SIG-M5 (cell line): ENCODE measurements at regions not wholly inside any gene's neighbourhood (a gene's known extent, or its start where the extent isn't known, plus 50 kb on each side); places are given as distances from the start of the nearest gene placed in this dataset.
"Not testable (repeated sequence)": the region's sequence is repeated elsewhere in the genome, so short reads cannot be mapped to it uniquely, and the experiment has no call there.

ENCODE experiments used
- DNase-seq: peaks from one replicate; lab custom pipeline; 2025; lab: John Stamatoyannopoulos, UW

DNA sequence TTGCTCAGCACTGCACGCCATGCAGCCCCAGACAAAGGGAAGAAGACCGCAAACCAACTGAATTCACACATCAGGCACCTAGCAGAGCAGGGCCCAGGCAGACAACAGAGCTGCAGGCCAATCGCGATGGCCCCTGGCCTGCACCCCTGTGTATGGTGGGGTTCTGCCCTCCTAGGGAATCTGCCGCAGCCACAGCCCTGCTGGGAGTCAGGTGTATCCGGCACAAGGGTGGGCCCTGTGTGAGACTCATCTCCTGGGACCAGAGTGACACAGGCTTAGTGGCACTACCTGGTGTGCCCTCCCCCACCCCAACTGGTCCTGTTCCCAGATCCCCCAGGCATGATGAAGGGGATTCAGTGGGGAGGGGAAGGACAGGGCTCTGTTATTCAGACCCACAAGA is 122.8 kb downstream of the ATPSCKMT start:
- no peak for DNase-seq

DNA sequence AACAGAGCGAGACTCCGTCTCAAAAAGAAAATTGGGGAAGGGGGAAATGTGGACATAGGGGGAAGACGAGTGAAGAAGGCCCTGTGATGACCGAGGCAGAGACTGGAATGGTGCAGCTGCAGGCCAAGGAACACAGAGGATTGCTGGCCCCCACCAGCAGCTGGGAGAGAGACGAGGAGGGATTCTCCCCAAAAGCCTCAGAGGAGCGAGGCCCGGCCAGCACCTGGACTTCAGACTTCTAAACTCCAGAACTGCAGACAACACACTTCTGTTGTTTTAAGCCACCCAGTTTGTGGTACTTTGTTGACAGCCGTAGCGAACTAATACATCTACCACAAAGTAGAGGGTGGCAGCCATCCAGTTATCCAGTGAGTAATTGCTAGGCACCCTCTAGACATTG is 124.6 kb downstream of the ATPSCKMT start:
- no peak for DNase-seq

DNA sequence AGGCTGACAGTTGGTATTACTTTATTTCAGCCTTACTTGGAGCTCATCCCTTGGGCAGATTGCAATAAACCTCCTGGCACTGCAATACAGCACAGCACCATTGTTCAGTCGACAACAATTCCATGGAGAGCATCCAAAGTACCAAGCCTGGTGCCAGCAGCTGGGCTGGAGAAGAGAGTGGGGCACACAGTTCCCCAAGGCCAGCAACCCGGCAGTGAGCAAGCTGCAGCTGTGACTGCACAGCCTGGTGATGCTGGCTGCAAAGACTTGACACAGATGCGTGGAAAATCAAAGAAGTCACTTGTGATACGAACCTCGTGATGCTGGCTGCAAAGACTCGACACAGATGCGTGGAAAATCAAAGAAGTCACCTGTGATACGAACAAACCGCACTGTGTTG is 125.4 kb downstream of the ATPSCKMT start:
- no peak for DNase-seq

DNA sequence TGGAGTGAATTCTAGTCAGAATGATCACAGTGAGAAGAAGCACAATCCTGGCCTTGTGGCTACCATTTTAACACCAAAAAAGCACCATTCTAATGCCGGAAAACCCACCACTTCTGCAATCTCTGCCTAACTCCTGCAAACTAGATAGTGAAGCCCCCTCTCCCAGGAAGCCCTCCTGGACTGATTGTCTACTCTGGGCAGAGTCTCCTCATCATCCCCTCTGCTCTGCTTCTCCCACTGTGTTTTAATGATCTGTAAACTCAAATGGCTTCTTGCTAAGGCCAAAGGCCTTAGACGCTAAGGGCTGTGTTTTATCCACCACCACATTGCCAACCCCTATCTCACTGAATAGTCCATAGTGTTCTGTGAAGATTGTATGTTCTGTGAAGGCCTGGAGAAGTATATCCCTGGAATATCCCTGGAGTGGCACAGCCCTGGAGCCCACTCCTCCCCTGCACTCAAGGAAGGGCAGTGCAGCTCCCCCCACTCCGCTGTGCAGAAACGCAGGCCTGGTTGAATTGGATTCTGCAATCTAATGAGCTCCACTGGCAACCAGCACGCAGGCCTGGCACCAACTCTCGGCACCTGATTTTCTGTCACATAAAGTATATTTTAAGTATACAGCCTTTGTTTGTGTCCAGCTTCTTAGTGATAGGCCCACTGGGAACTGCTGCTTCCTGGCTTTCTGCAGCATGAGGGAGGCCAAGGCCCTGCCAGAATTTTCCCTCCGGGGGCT is 126.3 kb downstream of the ATPSCKMT start:
- DNase-seq: no peak

DNA sequence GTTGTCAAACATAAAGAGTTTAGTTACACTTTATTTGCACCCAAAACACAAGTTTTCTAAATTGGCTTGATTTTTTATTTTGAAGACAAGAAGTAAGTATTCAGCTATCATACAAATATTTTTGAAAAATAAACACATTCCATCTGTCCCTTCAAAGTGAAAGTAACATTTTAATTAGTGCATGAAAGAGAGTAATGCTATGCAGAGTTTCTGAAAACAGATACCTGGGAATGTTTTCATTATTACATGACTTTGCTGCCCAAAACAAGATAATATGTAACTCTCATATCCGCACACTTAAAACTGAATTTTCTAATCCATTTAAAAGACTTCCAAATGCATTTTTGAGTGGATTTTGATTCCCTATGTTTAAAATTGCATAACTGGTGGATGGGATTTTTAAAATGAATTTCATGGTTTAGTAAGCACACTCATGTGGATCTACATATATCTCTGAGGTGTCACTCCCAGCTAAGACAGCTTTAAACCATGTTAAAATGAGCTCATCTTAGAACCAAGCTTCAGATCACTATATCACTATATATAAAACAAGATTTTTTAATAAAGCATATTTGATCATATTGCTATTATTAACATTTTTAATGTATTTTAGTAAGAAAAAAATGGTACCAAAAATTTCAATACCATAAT is 127.5 kb downstream of the ATPSCKMT start:
- DNase-seq: no peak

DNA sequence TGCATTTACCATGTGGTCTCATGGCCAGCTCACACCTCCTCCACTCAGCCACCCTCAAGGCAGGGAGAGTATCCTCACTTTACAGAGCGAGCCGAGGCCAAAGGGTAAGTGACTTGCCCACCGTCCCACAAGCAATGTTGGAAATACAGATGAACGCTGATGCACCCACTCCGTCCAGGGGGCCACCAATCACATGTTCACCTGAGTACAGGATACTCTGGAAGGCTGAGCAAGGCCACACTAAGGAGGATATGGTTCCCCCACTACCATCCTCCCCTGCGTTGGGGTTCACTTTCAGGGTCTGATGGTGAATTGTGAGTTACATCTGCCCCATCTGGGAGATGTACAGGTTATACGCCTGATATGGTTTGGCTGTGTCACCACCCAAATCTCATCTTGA is 128.8 kb downstream of the ATPSCKMT start:
- no peak for DNase-seq

DNA sequence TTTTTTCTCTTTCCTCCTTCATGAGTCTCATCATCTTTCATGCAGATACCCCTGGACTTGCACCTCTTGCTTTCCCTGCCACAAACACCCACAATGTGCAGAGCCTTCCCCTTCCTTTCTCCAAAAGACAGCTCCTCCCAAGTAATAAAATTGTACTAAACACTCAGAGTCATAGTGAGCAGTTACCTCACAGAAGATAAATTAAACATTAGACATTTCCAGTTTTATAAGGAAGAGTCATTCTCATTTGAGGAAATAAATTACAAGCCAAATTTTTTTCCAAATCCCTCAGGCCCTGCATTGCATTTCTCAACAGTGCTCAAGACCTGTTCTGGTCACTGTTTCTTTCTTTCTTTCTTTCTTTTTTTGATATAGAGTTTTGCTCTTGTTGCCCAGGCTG is 131.5 kb downstream of the ATPSCKMT start:
- no peak for DNase-seq

DNA sequence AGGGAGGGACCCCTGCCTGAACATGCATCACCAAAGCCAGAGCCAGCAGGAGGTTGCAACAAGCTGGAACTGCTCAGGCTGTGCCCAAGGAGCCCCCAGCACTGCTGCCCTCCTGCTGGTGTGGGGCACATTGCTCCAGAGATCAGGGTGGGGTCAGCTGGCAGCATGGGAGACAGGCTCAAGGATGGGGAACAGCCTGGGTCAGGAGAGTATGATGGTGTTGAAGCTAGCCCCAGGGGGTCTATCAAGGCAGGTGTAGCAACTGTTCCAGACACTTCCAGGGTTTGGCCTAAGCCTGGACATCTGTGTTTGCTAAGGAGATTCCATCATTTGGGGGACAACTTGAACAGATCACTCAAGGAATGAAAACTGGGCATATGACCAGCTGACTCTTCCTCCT is 133.1 kb downstream of the ATPSCKMT start:
- no peak for DNase-seq

DNA sequence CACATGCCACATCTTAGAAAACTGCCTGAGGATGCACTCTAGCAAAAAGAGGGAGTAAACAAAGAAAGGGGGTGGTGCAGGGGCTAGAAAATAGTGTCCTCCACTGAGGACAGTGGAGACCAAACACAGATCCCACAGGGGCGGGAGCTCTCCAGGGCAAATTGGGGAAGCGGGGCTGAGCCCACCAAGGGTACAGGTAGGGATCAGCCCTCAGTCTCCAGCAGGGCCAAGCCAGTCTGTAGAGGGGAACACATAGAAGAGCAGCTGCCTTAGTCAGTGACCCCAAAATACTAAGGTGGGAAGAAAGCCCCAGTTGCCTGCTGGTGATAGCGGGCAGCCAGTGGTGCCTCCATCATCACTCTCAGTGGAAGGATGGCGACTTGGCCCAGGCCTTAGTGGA is 134.0 kb downstream of the ATPSCKMT start:
- no peak for DNase-seq

DNA sequence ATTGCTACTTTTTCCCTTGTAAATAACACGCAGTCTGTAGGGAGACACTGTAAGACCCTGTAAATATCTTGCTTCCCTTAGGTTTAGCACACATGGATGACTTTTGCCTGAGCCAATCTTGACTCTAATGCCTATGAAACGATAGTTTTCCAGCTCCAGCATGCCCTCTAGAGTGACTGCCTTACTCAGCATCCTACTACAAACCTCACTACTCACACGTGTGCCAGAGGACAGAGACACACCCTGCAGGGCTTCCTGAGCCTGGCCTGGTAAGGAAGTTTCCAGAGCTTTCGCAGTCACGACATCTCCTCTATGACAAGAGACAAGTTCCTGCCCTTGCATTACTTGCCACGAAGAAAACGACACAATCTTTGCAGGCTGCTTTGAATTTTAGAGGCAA is 138.1 kb downstream of the ATPSCKMT start:
- no peak for DNase-seq

DNA sequence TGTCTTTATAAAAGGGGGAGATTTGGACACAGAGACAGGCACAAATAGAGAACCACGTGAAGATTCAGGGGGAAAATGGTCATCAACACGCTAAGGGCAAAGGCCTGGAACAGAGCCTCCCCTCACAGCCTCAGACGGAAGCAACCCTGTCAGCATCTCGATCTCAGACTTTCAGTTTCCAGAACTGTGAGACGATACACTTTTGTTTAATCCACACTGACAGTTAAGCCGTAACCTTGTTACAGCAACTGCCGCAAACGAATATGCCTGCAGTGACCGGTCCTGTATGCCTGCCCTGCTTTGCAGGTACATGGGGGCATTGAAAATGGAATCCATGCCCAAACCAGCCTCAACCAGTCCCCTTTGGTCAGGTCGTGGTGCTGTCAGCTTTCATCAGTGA is 139.5 kb downstream of the ATPSCKMT start:
- no peak for DNase-seq

DNA sequence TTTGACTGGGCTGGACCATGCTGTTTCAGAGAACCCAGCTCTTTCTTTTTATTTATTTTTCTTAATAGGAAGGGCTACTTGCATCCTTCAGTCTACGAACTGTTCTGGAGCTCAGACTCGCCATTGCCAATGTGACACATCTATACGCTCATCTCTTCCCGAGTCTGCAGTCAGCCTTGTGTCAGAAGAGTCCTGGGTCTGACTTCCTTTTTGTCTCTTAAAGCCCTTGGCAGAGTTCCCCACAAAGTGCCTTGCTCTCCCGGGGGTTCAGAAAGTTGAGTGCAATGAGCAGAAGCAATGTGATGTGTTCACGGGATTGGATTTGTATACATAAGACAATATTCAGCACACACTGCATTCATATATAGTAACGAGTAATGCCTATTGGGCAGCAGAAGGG is 140.4 kb downstream of the ATPSCKMT start:
- no peak for DNase-seq

DNA sequence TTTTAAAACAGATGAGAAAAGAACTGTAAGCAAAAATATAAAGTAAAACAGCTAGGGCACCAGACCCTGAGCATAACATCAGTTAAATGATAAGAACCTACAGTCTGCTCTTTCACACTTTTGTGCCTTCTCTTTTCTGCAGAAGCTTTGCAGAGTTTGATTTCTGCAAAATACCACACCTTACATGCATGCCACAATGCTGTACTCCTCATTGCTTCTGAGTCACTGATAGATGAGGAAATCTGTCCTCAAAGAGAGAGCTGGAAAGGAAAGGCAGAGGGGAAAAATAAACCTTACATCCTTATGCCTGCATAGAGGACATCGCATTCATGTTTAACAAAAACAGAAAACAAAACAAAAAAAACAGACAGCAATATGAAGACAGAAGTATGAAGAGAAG is 142.9 kb downstream of the ATPSCKMT start:
- DNase-seq: no peak

DNA sequence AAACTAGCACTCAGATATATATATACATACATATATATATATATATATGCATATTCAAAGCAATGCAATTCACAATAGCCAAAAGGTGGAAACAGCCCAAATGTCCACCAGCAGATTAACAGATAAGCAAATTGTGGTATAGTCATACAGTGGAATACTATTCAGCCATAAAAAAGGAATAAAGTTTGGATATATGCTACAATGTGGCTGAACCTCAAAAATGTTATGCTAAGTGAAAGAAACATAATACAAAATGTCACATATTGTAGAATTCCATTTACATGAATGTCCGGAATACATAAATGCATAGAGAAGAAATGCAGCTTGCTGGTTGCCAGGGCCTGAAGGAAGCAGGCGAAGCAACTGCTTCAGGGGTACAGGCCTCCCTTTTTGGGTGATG is 143.4 kb downstream of the ATPSCKMT start:
- DNase-seq: no peak

DNA sequence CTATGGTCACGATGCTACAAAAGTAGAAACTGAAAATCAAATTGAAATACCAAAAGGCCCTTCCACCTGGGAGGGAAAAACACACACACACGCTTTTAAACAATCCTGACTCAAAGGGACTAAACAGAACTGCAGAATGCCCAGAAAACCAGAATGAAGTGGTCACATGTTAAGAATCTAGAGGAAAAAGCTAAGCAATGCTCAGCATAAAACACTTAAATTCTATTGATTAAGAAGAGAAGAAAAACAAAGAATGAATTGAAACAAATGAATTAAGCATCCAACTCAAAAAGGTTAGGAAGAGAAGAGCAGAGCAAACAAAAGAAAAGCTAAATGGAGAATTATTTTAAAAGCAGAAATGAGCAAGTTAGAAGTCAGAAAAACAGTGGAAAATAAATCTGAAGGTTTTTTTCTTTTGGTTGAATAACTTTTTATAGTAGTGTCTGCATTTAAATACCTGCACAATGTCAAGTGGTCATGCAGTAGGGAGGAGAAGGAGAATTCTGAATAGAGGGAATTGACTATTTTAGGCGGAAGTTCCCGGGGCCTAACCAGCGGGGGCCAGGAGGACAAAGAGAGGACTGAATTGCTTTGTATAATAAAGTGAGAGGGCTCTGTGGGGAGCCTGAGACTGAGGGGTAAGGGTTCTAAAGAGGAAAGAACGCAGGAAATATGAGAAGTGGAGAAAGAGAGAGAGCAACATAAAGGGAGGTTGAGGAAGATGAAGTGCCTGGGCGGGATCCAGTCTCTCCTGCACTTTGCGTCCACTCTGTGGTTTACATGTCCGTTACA is 146.8 kb downstream of the ATPSCKMT start:
- no peak for DNase-seq

DNA sequence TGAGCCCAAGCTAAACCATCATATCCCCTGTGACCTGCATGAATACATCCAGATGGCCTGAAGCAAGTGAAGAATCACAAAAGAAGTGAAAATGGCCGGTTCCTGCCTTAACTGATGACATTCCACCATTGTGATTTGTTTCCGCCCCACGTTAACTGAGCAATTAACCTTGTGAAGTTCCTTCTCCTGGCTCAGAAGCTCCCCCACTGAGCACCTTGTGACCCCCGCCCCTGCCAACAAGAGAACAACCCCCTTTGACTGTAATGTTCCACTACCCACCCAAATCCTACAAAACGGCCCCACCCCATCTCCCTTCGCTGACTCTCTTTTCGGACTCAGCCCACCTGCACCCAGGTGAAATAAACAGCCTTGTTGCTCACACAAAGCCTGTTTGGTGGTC is 147.5 kb downstream of the ATPSCKMT start:
- DNase-seq: not testable (repeated sequence)

DNA sequence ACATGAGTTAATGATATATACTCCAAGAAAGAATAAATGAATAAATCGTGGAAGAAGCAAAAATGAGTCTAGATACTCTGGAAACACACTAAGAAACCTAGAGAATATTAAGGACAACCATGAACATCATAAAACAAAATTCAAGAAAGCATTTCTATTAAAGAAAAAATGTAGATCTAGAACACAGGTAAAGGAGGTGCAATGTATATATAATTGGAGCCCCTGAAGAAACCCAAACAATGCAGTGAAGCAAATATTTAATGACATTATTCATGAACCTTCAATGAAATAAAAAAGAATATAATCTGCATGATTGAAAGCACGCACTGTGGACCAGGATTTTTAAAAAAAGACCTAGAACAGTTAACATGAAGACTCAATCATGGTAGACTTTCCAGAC is 150.1 kb downstream of the ATPSCKMT start:
- DNase-seq: no peak

DNA sequence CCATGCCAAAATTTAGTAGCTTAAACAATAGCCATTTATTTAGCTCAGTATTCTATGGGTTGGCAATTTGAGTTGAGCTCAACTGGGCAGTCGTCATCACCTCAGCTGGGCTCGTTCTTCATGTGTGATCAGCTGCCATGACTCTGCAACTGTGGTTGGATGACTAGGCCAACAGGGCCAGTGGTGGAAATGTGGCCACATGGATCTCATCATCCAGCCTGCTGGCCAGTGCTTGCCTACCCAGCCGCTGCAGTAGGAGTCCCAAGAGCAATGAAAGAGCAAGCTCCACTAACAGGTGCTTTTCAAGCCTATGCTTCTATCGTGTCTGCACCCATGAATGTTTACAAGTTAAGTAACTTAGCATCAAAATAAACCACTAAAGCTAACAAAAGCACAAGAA is 158.0 kb downstream of the ATPSCKMT start:
- DNase-seq: no peak

DNA sequence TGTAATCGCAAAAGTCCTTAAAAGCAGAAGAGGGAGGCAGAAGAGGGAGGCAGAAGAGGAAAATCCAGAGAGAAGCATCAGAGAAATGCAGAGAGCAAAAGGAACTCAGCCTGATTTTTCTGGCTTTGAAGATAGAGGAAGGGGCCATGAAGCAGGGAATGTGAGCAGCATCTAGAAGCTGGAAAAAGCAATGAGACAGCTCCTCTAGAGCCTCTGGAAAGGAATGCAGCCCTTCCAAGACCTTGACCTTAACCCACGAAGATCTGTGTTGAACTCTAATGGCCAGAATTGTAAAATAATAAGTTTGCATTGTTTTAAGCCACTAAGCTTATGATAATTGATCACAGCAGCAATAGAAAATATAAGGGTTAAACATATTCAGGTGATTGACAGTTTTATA is 159.6 kb downstream of the ATPSCKMT start:
- no peak for DNase-seq

DNA sequence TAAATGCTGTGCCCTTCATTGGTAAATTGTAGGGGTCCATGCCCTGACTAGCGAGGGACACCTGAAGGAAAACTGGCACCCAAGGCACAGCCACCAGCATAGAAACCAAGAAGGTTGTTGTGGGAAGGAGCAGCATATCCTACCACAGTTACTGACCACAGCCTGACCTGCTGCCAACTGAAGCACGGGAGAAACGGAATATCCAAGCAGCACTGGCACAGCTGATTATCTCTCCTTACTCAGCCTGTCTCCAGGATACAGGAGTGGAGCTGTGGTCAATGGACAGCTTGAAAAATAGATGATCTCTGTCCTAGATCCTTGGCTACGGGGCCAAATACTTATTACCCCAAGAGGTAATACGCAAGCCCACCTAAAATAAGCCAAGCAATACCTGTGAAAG is 164.5 kb downstream of the ATPSCKMT start:
- DNase-seq: no peak

DNA sequence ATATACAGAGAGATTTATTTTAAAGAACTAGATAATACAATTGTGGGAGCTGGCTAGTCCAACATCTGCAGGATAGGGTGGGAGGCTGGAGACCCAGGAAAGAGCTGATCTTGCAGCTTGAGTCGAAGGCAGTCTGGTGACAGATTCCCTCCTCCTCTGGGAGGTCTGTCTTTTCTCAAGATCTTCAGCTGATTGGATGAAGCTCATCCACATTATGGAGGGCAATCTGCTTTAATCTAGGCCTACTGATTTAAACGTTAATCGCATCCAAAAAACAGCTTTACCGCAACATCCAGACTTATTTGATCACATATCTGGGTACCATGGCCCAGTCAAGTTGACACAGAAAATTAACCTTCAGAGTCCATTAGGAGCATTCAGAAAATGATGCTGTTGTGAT is 168.1 kb downstream of the ATPSCKMT start:
- DNase-seq: no peak

DNA sequence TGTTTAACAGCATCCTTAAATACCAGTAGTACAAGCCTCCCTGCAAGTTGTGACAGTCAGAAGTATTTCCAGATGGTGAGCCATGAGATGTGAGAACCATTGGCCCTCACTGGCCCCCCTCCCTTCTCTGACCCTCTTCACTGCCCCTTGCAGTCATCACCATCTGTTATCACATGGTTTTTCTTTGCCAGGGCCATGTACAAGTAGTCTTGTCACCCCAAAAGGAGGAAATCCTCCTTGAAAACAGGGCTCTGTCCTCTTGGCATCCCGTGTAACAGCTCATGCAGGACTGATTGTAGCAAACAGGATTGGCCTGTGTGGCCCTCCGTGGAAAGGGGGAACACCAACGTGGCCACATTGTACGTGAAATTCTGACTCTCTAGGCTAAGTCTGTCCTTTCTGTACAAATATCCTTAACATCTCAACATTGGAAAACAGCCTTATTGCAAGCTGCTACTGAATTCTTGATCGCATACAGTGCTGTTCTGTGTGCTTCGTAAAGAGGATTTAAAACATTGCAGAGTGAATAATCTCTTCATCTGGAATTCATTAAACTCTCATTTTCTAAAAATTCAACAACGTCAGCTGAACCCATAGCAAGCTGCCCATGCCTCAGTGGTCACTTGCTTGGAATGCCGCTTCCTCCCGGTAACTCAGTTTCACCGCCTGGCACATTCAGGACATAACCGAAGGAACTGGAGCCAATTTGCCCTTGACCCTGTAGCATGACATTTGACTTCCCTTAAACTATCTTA is 171.7 kb downstream of the ATPSCKMT start:
- DNase-seq: no peak
